Stimulated activated CD4-positive, alpha-beta T cell treated with anti-CD3 and anti-CD28 coated beads, Interleukin-2, amount 100 ng/mL, for 48 hours (primary cell): ENCODE measurements at regions not wholly inside any gene's neighbourhood (a gene's known extent, or its start where the extent isn't known, plus 50 kb on each side); places are given as distances from the start of the nearest gene placed in this dataset.

ENCODE experiments used
- DNase-seq, 2 donors: peaks; one replicate each; pipeline ENCODE4 v3.0.0-alpha.2; 2020

DNA sequence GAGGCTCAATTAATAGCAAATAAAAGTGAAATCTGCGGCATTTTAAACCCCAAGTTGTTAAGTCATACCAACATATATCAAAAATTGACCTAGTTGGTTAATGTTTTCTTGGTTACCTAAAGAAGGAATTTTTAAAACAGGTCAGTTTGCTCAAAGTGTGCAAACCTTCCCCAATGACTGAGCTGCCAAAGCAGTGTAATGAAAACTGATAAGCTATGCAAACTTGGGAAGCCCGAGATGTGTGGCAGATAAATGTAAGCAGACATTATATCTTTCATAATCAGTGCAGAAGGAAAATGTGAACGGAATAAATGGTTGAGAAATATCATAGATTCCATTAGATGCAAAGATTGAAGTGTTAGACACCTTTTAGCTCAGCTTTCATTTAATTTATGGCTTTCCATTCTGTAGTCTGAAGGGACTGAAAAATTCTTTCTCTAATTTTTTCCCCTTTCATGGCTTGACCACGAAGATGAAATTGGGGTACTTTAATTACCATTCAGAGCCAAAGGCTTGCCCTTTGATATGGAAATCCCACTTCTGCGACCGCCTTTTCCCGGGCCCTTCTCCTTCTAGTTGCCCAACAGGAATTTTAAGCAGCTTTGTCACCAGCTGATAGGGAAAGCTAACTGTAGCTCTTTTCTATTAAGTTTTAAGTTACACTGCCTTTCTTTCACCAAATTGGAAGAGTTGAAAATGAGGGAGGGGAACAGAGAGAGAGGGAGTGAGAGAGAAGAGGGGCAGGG, 306.6 kb upstream of the SOX5 start:
- no peak for DNase-seq

DNA sequence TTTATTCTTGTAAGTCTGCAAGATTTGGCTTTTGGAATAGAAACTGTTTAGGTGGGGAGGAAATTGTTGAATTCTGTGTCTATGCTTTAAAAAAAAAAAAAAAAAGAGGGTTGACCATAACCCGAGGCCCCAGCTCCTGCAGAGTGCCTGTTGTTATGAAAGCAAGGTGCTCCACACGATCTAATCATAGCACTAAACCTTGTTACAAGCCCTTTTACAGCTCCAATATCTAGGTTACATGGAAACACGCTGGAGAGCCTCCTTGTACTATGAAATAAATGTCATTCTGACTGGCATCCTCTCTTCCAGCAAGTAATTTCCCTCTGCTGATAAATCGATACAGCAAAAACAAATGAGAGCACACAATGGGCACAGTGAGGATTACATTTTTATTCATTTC, 303.1 kb upstream of the SOX5 start:
- DNase-seq, result no peak

DNA sequence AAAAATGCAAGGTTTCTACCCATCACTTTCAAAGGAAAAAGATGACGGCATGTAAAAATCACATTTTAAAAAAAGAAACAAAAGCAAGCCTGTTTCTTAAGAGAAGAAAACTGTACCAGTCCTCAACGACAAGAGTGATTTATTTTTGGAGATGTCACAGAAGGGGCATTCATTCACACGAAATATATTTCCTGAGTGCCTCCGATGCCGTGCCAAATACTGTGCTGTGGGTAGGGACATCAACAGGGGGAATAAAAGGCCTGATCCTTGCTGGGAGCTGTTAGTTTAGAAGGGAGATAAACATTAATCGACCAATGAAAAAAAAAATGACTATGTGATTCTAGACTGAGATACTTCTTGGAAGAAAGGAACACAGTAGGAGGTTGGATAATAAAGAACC, 297.5 kb upstream of the SOX5 start:
- no peak for DNase-seq

DNA sequence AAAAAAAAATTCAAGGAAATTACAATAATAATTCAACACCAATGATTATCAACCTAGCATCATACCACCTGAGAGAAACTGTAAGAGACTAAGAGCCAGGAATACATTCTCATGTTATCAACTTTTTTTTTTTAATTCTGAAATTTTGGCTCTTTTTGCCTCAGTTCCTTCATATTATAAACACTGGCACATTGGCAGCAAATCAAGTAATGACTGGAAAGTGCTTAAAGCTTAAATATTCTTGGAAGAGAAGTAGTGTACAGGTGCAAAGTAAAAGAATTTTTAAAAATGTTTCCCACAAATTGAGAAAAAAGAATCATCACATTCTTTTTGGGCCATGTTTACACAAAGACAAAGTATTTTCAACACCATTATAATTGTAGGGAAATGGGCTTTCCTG, 296.9 kb upstream of the SOX5 start:
- DNase-seq, result no peak

DNA sequence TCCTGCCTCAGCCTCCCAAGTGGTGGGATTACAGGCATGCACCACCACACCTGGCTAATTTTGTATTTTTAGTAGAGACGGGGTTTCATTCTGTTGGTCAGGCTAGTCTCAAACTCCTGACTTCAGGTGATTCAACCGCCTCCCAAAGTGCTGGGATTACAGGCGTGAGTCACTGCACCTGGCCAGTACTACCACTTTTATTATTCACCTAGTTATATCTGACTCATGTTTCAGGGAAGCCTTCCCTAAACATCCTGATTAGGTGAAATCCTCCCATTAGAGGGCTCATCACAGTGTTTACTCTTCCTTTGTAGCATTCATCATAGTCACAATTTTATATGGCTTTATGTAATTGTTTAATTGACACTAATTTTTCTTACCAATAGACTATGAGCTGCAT, 295.3 kb upstream of the SOX5 start:
- no peak for DNase-seq

DNA sequence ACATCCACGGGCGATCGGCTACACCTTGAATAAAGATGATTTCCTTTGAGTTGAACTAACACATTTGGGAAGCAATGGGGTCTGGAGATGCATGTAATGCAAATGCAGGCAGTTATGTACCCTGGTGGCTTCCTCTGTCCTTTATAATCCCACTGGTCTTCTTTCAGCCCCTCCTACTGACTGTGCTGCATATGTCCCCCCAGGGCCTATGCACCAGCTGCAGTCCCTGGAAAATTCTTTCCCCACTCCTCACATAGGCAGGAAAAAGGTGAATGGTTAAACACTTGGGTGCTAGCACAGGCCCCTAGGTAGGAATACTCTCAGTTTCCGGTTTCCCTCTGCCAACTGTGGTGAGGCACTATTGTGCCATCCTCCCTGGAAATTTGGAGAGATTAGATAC, 294.8 kb upstream of the SOX5 start:
- no peak for DNase-seq

DNA sequence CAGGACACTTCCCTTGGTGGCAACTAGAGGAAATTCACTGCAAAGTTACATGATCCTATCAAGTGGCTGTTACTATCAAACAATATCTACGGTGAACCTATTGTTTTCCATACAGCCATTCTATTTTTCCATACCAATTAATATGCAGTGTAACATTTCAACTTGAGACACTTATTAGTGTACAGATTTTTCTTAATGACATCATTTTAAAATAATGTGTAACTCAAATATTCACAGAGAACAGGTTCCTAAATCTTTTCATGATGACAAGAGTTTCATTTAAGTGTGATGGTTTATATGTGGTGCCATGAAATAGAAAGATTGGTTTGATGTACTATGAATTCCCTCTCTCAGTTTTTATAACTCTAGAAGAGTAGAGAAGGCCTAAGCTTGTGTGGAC, 291.2 kb upstream of the SOX5 start:
- DNase-seq, result no peak

DNA sequence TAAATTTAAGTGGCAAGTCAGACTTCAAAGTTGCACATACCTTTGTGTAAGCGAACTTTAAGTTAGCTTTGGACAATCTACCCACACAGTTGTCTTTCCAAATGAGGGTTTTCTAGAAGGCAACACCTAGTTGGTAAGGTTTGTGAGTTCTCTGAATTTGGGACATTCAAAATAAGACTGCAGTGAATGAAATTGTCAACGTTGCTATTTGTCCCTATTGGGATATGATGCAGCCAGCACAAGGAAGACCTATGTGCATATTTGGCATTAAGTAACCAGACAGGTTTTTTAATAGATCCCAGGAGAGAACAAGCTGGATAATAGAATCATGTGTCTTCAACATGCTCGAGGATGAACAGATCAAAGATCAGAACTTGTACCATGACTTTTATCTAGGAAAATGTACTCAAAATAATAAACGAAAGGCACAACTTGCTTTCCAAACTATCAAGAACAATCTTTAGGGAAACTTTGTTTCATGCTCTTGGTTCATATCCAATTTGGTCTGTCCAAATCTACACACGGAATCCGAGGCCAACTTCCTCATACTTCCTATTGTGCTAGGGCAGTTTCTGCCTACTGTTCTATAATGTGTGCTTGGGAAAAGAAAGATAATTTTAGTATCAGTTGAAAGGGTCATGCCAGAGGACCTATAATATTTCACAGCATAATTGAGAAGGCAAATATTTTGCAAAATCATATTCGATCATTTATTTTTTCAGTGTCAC, 284.2 kb upstream of the SOX5 start:
- no peak for DNase-seq

DNA sequence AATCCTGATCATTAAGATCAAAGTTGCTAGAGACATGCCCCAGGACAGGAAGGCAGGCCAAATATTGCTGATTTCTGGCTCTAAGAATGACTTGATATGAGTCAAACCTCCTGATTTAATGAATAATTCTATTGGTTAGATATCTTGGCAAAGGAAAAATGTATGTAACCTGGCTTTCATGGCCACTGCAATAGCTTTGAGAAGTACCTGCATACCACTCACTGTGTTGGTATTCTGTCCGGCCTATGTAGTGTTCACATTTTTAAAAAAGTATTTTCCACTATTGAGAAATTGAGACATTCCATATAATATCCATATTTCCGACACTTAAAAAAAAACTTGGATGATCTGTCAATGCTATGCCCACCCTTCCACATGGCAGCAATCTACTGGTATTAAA, 283.1 kb upstream of the SOX5 start:
- no peak for DNase-seq

DNA sequence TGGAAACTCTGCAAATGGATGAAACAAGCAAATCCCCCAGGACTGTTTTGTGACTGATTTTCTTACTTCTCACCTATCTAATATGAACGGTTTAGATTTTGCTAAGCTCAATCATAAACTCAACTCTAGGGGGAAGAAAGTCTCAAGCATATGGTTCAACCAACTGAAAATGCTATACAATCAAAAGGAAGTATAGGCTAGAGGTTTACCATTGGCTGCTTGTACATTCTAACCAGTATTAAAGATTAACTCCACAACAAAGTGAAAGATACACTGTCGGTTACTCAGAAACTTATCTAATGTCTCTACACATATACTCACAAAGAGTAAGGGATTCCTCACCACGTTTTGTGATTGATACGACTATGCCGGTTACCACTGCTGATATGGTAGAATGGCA, 281.8 kb upstream of the SOX5 start:
- no peak for DNase-seq

DNA sequence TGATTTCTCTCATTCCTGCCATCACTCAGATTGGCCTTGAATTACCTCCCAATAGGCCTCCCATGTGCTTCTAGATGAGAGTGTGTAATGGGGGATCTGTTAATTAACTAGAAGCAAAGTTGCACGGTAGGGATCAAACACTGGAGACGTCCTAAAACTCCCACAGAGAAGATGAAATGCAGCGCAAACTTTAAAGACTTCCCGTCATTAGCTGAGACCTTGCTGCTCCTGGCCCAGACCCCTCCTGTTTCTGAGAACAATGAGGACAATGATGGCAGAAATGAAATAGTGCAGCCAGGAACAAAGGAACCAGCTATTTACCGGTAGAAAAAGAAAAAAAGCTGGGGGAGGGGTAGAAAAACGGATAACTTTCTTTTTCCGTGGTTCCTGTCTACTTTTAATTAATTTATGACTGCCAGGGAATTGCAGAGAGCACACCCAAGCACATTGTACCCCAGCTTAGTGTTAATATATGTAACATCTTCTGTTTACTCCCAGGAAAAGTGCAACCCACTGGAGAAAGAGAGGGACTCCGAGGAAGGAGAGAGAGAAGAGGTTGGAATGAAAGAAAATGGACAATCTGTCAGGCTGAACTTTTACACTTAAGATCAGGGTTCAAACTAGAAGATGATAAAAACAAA, 280.7 kb upstream of the SOX5 start:
- DNase-seq, result no peak

DNA sequence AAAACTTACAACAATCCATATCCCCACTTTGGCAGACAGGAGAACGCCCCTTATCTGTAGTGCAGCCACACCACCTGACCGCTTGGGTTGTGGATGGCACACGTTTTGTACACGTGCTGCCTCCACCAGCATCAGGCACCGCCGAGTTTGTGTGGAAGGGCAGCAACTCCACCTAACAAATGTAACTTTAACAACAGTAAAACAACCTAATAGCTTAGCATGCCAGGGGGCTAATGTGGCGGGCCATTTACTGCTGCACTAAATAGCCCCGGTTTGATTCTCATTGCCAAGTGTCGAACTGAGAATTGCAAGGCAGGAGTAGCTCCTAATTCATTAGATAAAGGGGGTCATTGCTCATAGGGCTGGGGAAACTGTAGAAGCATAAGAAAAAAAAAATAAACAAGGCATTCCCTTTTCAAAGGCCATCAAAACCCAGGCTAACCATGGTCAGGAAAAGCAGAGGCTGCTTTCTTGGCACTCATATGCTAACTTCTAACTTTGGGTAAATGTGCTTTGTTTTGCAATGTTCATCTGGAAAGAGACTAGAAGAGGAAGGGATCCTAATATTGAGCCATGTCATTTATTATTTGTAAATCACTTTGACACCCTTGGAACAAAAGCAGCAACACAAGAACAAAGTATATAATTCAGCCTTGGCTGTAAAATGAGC, 279.7 kb upstream of the SOX5 start:
- DNase-seq, result no peak

DNA sequence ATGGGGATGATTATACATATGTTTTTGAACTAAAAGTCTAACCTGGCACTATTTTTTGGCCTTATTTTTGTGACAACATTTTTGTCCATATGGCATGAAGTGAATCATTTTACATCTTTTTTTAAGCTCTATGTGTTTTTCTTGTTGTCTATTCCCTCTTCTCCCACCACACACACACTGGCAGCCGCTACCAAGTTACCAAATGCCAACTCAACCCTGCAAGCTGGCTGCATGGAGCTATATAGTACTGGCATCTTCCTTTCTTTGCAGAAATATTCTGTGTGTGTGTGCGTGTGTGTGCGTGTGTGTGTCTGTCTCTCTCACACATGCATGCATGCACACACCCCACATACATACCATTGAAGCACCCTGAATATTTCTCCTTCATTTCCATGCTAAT, 278.9 kb upstream of the SOX5 start:
- no peak for DNase-seq

DNA sequence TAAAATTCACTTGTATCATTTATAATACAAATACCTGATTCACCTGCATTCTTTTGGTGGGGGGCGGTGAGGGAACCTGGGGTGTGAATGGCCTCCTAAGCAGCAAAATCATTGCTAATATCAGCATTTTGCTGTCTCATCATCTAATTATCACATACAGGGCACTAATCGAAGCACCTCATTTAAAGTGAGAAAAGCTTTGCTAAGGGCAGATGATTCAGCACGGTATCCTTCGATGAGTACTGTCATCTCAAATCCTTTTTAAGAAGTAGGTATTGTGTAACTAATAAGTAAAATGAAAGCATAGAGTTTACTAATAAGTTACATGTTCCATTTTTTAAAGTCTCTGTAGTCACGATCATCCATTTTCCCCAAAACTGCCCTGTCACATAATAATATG, 278.1 kb upstream of the SOX5 start:
- DNase-seq, result no peak

DNA sequence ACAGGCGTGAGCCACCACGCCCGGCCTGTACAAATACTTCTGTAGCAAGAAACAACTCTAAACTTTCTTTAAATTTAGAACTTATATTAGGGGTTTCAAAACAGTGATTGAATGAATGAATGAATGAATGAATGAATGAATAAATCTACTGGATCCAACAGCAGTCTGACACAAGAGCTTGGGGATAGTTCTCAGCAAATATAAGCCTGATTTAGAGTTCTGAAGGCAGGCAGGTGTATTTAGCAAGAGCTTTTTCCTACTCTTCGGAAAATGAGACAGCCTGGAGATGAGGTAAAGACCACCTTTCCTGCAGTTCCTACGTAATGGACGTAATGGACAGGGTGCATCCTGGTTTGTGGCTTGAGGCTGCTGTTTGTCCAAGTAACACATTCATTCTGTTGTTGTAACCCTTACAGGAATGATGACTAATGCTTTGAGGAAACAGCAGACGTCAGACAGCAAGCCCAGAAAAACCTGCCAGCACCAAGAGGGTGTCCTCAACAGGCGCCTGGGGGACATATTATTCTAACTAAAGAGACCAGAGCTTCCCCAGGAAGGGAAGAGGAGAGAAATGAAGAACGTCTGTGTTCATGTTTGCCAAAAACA, 277.4 kb upstream of the SOX5 start:
- DNase-seq, result no peak

DNA sequence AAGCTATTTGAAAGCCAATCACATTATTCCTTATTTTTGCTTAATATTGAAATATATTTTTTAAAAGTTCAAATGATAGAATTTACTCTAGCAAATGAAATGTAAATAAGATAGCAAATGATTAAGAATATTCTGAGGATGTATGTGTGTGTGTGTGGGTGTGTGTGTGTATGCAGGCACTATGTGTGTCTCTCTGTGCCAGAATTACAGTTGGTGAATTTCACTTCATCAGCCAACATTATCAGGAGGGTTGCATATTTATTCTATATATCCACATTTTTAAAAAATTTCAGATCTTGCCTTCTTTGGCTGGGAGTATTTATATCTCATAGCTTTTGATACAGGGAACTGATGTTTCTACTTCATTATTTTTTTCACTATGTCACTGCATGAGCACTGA, 274.9 kb upstream of the SOX5 start:
- no peak for DNase-seq

DNA sequence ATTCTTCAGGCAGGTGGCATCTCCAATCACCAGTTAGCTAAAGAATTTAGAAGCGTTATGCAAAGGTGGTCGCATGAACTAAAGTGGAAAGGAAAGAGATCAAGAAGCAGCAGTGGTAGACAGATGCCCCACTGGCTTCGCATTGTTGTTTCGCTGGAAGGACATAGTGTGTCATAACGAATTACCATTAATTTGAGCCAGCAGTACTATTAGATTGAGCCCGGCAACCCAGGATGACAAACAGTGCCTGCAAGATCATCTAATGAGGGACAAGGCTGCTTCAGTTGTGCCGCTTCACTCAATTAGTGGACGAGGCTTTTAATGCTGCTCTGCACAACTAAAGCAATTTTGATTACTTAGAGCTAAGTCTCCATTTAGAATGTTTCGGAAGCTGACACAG, 274.5 kb upstream of the SOX5 start:
- DNase-seq, result no peak

DNA sequence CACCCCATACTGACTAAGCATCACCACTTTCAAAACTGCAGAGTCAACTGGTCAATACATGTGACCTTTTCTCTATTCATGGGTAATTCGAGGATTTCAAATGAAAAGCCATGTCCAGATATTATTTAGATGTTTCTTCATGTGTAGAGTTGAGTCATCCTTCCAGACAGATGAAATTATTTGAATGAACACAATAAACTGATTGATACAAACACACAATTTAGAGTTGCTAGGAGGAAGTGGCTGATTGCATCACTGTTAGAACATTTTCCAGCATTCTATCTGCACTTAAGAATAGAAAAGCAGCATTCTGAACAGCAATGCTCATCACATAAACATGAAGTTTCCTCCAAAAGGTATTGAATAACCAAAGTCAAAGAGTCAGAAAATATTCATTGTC, 273.5 kb upstream of the SOX5 start:
- no peak for DNase-seq

DNA sequence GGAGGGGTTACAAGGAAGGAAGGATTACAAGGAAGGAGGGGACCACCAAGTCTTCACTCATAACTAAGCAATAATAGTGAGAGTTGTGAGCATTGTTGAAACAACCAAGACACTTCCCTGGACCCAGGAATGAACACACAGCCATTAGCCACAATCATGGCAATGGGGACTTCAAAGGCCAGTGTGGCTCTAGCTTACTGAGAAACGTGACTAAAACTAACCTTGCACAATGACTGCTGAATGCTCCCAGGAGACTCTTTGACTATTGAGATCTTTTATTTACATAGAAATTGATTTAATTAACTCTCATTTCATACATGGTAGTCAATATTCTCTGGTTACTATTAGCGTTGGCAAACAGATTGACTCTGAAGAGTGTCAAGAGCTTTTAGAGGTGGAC, 263.0 kb upstream of the SOX5 start:
- DNase-seq, result no peak

DNA sequence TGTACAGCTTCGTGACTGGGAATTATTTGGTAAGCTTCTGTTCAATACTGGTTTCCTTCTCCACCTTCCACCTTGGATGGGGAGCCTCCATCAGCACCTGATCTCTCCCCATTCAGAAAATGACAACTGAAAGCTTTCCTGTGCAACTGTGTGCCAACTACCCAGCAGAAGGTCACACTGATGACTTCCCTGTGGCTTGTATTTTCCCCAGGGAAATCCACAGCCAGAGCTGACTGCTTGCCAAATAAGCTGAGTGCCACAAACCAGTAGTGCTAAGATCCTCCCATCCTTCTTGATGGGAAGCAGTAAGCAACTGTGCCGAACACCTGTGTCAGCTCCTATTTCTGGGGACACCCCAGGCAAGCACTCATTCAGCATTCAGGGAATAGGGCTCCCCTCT, 257.2 kb upstream of the SOX5 start:
- DNase-seq, result no peak

DNA sequence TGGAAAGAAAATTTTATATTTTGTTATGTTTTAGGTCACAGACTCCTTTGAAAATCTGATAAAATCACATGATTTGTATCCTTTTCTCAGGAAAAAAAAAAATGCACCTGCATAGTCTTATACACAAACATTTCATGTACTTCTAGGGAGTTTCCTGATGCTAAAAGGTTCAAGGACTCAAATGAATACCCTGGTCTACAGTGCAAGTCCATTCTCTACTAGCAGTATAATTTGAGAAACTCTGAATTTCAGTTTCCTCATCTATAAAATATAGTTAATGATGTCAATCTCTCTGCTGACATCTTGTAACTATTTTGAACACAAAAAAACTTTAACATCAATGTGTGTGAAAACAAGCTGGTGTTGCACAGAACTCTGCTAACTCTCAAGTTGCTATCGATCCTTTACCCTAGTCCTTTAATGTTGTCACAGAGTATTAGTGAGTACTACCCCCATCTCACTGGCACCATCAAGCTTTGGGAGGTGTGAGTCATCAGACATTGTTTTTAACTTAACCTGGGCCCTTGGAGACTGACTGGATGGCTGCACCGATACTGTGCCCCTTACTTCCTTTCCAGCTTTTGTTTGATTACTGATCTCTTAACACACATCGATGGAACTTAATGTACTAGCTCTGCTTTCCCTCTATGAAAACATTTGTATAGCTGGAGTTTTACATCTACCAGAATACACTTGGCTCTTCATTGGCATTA, 251.9 kb upstream of the SOX5 start:
- DNase-seq, result no peak

DNA sequence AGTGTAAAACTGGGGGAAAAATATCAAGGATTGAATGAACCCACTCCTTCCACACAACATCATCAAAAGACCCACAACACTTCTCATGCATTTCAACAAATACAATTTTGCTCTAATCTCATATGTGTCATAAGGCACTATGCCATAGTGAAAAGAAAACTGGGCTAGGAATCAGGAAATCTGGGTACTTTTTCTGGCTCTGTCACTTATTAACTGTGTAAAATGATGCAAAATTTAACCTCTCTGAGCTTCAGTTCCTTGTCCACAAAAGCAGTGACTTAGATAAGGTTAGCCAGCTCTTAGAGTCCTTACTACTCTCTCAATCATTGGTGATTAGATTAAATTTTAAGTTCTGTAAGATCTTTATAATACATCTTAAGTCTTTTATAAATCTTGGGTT, 250.5 kb upstream of the SOX5 start:
- DNase-seq, result no peak
